ENCODE measurements at regions not wholly inside any gene's neighbourhood (a gene's known extent, or its start where the extent isn't known, plus 50 kb on each side); places are given as distances from the start of the nearest gene placed in this dataset.

- TF ChIP-seq, protein P1, sequence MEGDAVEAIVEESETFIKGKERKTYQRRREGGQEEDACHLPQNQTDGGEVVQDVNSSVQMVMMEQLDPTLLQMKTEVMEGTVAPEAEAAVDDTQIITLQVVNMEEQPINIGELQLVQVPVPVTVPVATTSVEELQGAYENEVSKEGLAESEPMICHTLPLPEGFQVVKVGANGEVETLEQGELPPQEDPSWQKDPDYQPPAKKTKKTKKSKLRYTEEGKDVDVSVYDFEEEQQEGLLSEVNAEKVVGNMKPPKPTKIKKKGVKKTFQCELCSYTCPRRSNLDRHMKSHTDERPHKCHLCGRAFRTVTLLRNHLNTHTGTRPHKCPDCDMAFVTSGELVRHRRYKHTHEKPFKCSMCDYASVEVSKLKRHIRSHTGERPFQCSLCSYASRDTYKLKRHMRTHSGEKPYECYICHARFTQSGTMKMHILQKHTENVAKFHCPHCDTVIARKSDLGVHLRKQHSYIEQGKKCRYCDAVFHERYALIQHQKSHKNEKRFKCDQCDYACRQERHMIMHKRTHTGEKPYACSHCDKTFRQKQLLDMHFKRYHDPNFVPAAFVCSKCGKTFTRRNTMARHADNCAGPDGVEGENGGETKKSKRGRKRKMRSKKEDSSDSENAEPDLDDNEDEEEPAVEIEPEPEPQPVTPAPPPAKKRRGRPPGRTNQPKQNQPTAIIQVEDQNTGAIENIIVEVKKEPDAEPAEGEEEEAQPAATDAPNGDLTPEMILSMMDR (IDR thresholded peaks at IDR 0.05): no peak
- TF ChIP-seq POLR2AphosphoS5 (IDR thresholded peaks at IDR 0.05): peak in 2 of 4 donors; percentile 8 to 37
- H3K4me3 ChIP-seq: no peak overlapping the region
- no peaks in the 10 kb centered on the region for H3K36me3 ChIP-seq
- intact Hi-C loops (cut with DNase I): no loop called here
- H3K4me1 ChIP-seq: peaks cover 2 to 43% (median 22%) of the 10 kb centered on the region in 4 donors
- H3K9me3 ChIP-seq: no peaks in the 10 kb centered on the region
- DNase-seq: peak; percentile 75
- 7 to 56% methylated on average over 4 of the region's 4 CpGs for WGBS, 2 donors
- peak overlapping the region in 1 of 4 donors; percentile 9 for H3K27ac ChIP-seq
- no peaks in the 10 kb centered on the region for H3K27me3 ChIP-seq
Measured at GRCh38 chr9:14027116-14027800, 286.7 kb downstream of the NFIB start.

GRCh38 chr9:14025741-14026140, 288.2 kb downstream of the NFIB start:
- Histone ChIP-seq H3K27ac (no peak overlapping the region), H3K4me3 (no peak overlapping the region), H3K36me3 (no peaks in the 10 kb centered on the region), H3K9me3 (no peaks in the 10 kb centered on the region), H3K4me1 (peaks cover 2 to 28% (median 9%) of the 10 kb centered on the region in 4 donors), H3K27me3 (no peaks in the 10 kb centered on the region)
- TF ChIP-seq, protein P1 (IDR thresholded peaks at IDR 0.05): no peak
- TF ChIP-seq POLR2AphosphoS5 (IDR thresholded peaks at IDR 0.05) (no peak), EP300 (IDR thresholded peaks at IDR 0.05) (no peak)
- no peak for DNase-seq
- intact Hi-C loops (cut with DNase I): no loop called here
- WGBS, 2 donors: 42 to 75% methylated on average over 2 of the region's 2 CpGs

- intact Hi-C loops (cut with DNase I): no loop called here
- no peak for DNase-seq
- Histone ChIP-seq H3K27me3 (no peaks in the 10 kb centered on the region), H3K9me3 (no peaks in the 10 kb centered on the region), H3K27ac (no peak overlapping the region), H3K4me3 (no peak overlapping the region), H3K36me3 (no peaks in the 10 kb centered on the region), H3K4me1 (peaks cover 0 to 14% (median 1%) of the 10 kb centered on the region in 4 donors)
- 91 to 96% methylated on average over 1 of the region's 1 CpG for WGBS, 2 donors
- TF ChIP-seq, protein P1 (IDR thresholded peaks at IDR 0.05): no peak
- TF ChIP-seq EP300 (IDR thresholded peaks at IDR 0.05): no peak
- TF ChIP-seq POLR2A (IDR thresholded peaks at IDR 0.05): no peak
- TF ChIP-seq POLR2AphosphoS5 (IDR thresholded peaks at IDR 0.05): no peak
Measured at GRCh38 chr9:14023285-14023684, 290.7 kb downstream of the NFIB start.

GRCh38 chr9:14021871-14022525, 291.9 kb downstream of the NFIB start:
- no peaks in the 10 kb centered on the region for H3K9me3 ChIP-seq
- intact Hi-C loops (cut with DNase I): no loop called here
- DNase-seq: no peak
- peaks cover 0 to 4% (median under 1%) of the 10 kb centered on the region in 4 donors for H3K4me1 ChIP-seq
- no peak overlapping the region for H3K4me3 ChIP-seq
- 70 to 78% methylated on average over 3 of the region's 3 CpGs for WGBS, 2 donors
- TF ChIP-seq, protein P1 (IDR thresholded peaks at IDR 0.05): no peak
- TF ChIP-seq POLR2A (IDR thresholded peaks at IDR 0.05) (no peak), EP300 (IDR thresholded peaks at IDR 0.05) (no peak), POLR2AphosphoS5 (IDR thresholded peaks at IDR 0.05) (no peak)
- H3K36me3 ChIP-seq: no peaks in the 10 kb centered on the region
- H3K27ac ChIP-seq: no peak overlapping the region
- no peaks in the 10 kb centered on the region for H3K27me3 ChIP-seq

Data from sigmoid colon (tissue), 6 donors.